Sigmoid colon (tissue), 4 donors: ENCODE measurements at regions not wholly inside any gene's neighbourhood (a gene's known extent, or its start where the extent isn't known, plus 50 kb on each side); places are given as distances from the start of the nearest gene placed in this dataset.

Experiments used
- POLR2AphosphoS5 ChIP-seq, 4 donors: sonication (generic); formaldehyde crosslinking; IDR thresholded peaks; one replicate each; pipeline ENCODE4 v1.6.1; 2017; ENCODE audit warnings: antibody characterized with exemption in 4 of 4
- TF ChIP-seq, protein P1 (sequence below), 4 experiments: fragments of 450-650 bp in 3 of 4; fragments of 200-600 bp in 1 of 4; IDR thresholded peaks; one replicate each; pipeline ENCODE4 v1.5.1; 2016 to 2019; ENCODE audit warnings: antibody characterized with exemption in 4 of 4, mild to moderate bottlenecking in 3 of 4, moderate library complexity in 2 of 4

DNA sequence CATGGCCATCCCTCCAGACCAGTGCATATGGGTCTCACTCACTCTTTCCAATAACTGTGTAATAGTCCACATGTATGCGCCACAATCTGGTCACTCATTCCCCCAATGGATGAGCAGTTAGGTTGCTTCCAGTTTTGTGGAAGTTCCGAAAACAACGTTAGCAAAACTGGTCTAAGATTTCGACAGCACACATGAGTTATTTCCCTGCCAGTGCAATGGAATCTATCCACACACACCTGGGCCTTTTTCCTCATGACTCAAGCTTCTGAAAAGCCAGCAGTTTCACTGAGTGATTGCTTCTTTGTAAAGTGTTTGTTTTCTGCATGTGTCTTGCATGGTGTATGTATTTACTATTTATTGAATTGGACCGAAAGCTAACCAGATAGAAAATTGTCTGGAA lies 58.8 kb upstream of the FHIP2A start:
- TF ChIP-seq, protein P1, sequence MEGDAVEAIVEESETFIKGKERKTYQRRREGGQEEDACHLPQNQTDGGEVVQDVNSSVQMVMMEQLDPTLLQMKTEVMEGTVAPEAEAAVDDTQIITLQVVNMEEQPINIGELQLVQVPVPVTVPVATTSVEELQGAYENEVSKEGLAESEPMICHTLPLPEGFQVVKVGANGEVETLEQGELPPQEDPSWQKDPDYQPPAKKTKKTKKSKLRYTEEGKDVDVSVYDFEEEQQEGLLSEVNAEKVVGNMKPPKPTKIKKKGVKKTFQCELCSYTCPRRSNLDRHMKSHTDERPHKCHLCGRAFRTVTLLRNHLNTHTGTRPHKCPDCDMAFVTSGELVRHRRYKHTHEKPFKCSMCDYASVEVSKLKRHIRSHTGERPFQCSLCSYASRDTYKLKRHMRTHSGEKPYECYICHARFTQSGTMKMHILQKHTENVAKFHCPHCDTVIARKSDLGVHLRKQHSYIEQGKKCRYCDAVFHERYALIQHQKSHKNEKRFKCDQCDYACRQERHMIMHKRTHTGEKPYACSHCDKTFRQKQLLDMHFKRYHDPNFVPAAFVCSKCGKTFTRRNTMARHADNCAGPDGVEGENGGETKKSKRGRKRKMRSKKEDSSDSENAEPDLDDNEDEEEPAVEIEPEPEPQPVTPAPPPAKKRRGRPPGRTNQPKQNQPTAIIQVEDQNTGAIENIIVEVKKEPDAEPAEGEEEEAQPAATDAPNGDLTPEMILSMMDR (IDR thresholded peaks at IDR 0.05) = no peak
- no peak for TF ChIP-seq POLR2AphosphoS5 (IDR thresholded peaks at IDR 0.05)
